Prostate gland (tissue), 2 donors: ENCODE measurements at regions not wholly inside any gene's neighbourhood (a gene's known extent, or its start where the extent isn't known, plus 50 kb on each side); places are given as distances from the start of the nearest gene placed in this dataset.

Experiments used
- CTCF ChIP-seq, 4 experiments: fragments of 200-600 bp in 2 of 4; fragments of 450-650 bp in 2 of 4; sonication (generic) in 2 of 4; IDR thresholded peaks; 1 replicate in 3 of 4; 2 replicates in 1 of 4; pipeline ENCODE4 v1.5.1; 2016 to 2019; ENCODE audit warnings: antibody characterized with exemption in 4 of 4, mild to moderate bottlenecking in 2 of 4, moderate library complexity in 2 of 4
- POLR2AphosphoS5 ChIP-seq: sonication (generic); formaldehyde crosslinking; IDR thresholded peaks from one replicate; pipeline ENCODE4 v1.6.1; 2017; ENCODE audit warnings: antibody characterized with exemption

DNA sequence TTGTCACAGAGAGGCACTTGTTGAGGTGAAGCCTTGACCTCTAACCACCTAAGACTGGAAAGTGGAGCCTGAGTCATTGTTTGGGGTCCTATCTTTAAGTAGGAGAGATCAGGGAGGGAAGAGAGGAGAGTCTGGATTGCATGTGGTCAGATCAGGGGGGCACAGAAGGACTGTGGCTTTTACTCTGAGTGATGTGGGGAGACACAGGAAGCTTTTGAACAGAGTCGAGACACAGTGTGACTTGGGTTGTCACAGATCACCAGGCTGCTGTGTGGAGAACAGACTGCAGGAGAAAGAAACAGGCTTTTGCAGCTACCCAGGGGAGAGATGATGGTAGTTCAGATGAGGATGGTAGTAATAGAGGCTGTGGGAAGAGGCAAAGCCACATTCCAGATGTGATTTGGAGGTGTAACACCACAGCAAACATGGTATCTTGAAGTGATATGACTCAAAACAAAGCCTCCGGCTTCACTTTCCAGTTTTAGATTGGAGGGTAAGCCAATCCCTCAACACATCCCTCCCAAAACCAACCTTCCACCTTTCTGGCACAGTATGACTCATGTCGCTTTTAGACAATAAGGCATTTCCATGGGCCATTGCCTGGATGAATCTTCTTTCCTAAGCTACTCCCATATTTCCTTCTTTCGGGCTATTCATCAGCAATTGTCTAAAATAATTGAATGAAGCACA, 125.8 kb upstream of the SLC44A3 start:
- no peak for TF ChIP-seq CTCF (IDR thresholded peaks at IDR 0.05)
- TF ChIP-seq POLR2AphosphoS5, result no peak
